Mammary epithelial cell (primary cell): ENCODE measurements at regions not wholly inside any gene's neighbourhood (a gene's known extent, or its start where the extent isn't known, plus 50 kb on each side); places are given as distances from the start of the nearest gene placed in this dataset.

Source experiments
- CTCF ChIP-seq, 2 donors: IDR thresholded peaks in 1 of 2; conservative IDR thresholded peaks in 1 of 2; 2 replicates each; pipeline ENCODE4 v1.5.1; 2011 to 2012; ENCODE audit warnings: inconsistent platforms in 2 of 2, low read length in 2 of 2, mild to moderate bottlenecking in 2 of 2, control low read depth in 1 of 2, low read depth in 1 of 2; ENCODE audit not compliant: insufficient read depth in 1 of 2; ENCODE audit errors: extremely low read depth in 1 of 2
- EZH2 ChIP-seq: IDR thresholded peaks from 2 replicates; pipeline ENCODE4 v1.6.1; 2012; ENCODE audit warnings: low read length, inconsistent platforms, borderline replicate concordance

DNA sequence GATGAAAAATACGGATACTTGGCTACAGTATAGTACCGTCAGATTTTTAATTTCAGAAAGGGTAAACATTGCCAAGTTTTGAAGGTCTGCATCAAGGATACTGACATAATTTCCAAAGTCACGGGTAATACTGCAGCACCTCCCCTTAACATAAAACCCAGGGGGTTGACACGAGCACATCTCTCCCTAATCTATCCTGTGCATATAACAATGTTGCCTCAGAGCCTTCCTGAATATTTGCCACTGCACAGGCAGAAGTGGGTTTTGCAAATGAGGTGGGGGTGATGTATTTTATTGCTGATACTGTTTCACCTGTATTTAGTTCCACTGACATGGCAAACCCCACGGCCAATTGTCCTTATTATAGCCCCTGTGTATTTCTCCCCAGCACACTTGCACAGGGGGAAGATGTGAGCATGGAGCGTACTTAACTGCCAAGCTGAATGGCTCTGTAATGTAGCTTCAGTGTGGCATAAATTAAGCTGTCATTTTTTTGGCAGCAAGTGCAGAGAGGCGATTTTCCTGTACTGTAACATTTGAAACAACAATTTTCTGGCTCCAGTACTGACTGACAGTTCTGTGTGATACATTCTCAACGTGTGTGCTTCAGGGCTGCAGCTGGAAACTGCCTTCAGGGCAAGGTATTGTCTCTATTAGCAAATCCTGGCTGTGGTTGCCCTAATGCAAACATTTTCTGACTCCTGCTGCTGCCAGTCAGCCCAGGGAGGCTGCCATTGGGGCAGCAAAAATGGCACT, 299.6 kb upstream of the SP4 start:
- TF ChIP-seq CTCF (conservative IDR thresholded peaks at IDR 0.05 in 1 of 2, IDR thresholded peaks at IDR 0.05 in 1 of 2; ENCODE audit: extremely low read depth in 1 of 2, insufficient read depth in 1 of 2, low read depth in 1 of 2, low read length in 2 of 2): no peak
- no peak for TF ChIP-seq EZH2
